GM19463 (cell line): ENCODE measurements at regions not wholly inside any gene's neighbourhood (a gene's known extent, or its start where the extent isn't known, plus 50 kb on each side); places are given as distances from the start of the nearest gene placed in this dataset.
A peak's percentile ranks its signal among the peaks of the same experiment; 100 is the strongest.
"Not testable (repeated sequence)": the region's sequence is repeated elsewhere in the genome, so short reads cannot be mapped to it uniquely, and the experiment has no call there.

Source experiments
- ATAC-seq: cut with Tn5 transposase; IDR thresholded peaks from one replicate; pipeline ENCODE4 v1.9.1; 2021; ENCODE audit warnings: mild to moderate bottlenecking, moderate library complexity; ENCODE audit not compliant: unreplicated experiment

GRCh38 chr3:17915341-17915740 lies 172.9 kb upstream of the TBC1D5 start:
- no peak for ATAC-seq

- ATAC-seq, result no peak
These were observed 170.9 kb upstream of the TBC1D5 start for GRCh38 chr3:17913359-17913758.

GRCh38 chr3:17911986-17912760 lies 169.7 kb upstream of the TBC1D5 start:
- ATAC-seq, result no peak

GRCh38 chr3:17910922-17911321 lies 168.5 kb upstream of the TBC1D5 start:
- ATAC-seq, result no peak

- ATAC-seq, result no peak
These were observed 167.3 kb upstream of the TBC1D5 start for GRCh38 chr3:17909714-17910113.

GRCh38 chr3:17908399-17909191 lies 166.2 kb upstream of the TBC1D5 start:
- no peak for ATAC-seq

- no peak for ATAC-seq
These were observed 163.6 kb upstream of the TBC1D5 start for GRCh38 chr3:17905996-17906395.

GRCh38 chr3:17901893-17902292 lies 159.5 kb upstream of the TBC1D5 start:
- peak; percentile 56 for ATAC-seq

GRCh38 chr3:17894434-17895060 lies 152.1 kb upstream of the TBC1D5 start:
- ATAC-seq, result no peak

- no peak for ATAC-seq
These were observed 148.9 kb upstream of the TBC1D5 start for GRCh38 chr3:17891139-17891856.

GRCh38 chr3:17885986-17886385 lies 143.6 kb upstream of the TBC1D5 start:
- ATAC-seq, result no peak

GRCh38 chr3:17882981-17883380 lies 140.6 kb upstream of the TBC1D5 start:
- no peak for ATAC-seq

GRCh38 chr3:17877299-17877698 lies 134.9 kb upstream of the TBC1D5 start:
- ATAC-seq, result no peak

- ATAC-seq, result no peak
These were observed 132.2 kb upstream of the TBC1D5 start for GRCh38 chr3:17874636-17875035.

- ATAC-seq, result no peak
These were observed 130.0 kb upstream of the TBC1D5 start for GRCh38 chr3:17872457-17872856.

GRCh38 chr3:17865631-17866030 lies 123.2 kb upstream of the TBC1D5 start:
- ATAC-seq, result no peak

GRCh38 chr3:17861476-17861875 lies 119.0 kb upstream of the TBC1D5 start:
- no peak for ATAC-seq

- ATAC-seq, result not testable (repeated sequence)
These were observed 118.5 kb upstream of the TBC1D5 start for GRCh38 chr3:17860840-17861471.

GRCh38 chr3:17852217-17852616 lies 109.8 kb upstream of the TBC1D5 start:
- peak; percentile 98 for ATAC-seq

GRCh38 chr3:17850448-17850847 lies 108.0 kb upstream of the TBC1D5 start:
- no peak for ATAC-seq

- ATAC-seq, result no peak
These were observed 105.7 kb upstream of the TBC1D5 start for GRCh38 chr3:17848102-17848501.
